Neural progenitor cell (in vitro differentiated cells): ENCODE measurements at regions not wholly inside any gene's neighbourhood (a gene's known extent, or its start where the extent isn't known, plus 50 kb on each side); places are given as distances from the start of the nearest gene placed in this dataset.

Experiments
- DNase-seq: peaks from one replicate; pipeline ENCODE4 v3.0.0-alpha.2; 2016; ENCODE audit warnings: low spot score
- H2AFZ ChIP-seq: fragments of 200-600 bp; sonication (generic); replicated peaks from 2 replicates; pipeline ENCODE4 v1.6.1; 2016; ENCODE audit warnings: antibody characterized with exemption
- H3F3A ChIP-seq: fragments of 200-600 bp; sonication (generic); 2 replicates; pipeline ENCODE4 v1.6.1; 2016; ENCODE audit warnings: antibody characterized with exemption, low read depth
- H3K27ac ChIP-seq: fragments of 200-600 bp; sonication (generic); 2 replicates; pipeline ENCODE4 v1.5.1; 2016; ENCODE audit warnings: mild to moderate bottlenecking
- H3K27me3 ChIP-seq: fragments of 200-600 bp; sonication (generic); 2 replicates; pipeline ENCODE4 v1.6.1; 2016; ENCODE audit warnings: mild to moderate bottlenecking, moderate library complexity
- H3K36me3 ChIP-seq: fragments of 200-600 bp; sonication (generic); 2 replicates; pipeline ENCODE4 v1.5.1; 2016
- H3K4me1 ChIP-seq: fragments of 200-600 bp; sonication (generic); 2 replicates; pipeline ENCODE4 v1.6.1; 2016; ENCODE audit warnings: mixed run types
- H3K4me2 ChIP-seq: fragments of 200-600 bp; sonication (generic); 2 replicates; pipeline ENCODE4 v1.6.1; 2016
- H3K4me3 ChIP-seq: fragments of 200-600 bp; sonication (generic); 2 replicates; pipeline ENCODE4 v1.5.1; 2016
- H3K79me2 ChIP-seq: fragments of 200-600 bp; sonication (generic); 2 replicates; pipeline ENCODE4 v1.6.1; 2016; ENCODE audit warnings: low read depth
- H3K9ac ChIP-seq: fragments of 200-600 bp; sonication (generic); 2 replicates; pipeline ENCODE4 v1.6.1; 2016
- H3K9me3 ChIP-seq: fragments of 200-600 bp; sonication (generic); 2 replicates; pipeline ENCODE4 v1.5.1; 2016; ENCODE audit warnings: low read depth
- H4K20me1 ChIP-seq: fragments of 200-600 bp; sonication (generic); 2 replicates; pipeline ENCODE4 v1.6.1; 2016; ENCODE audit warnings: low read depth
- H3K27ac Mint-ChIP-seq: 3 replicates; pipeline ENCODE4 v1.8.0; 2021; ENCODE audit warnings: mixed read lengths
- H3K27me3 Mint-ChIP-seq: 2 replicates; pipeline ENCODE4 v1.8.0; 2022; ENCODE audit warnings: low read depth, mild to moderate bottlenecking, inconsistent platforms, moderate library complexity, mixed read lengths; ENCODE audit not compliant: insufficient read depth
- H3K36me3 Mint-ChIP-seq: 3 replicates; pipeline ENCODE4 v1.8.0; 2021; ENCODE audit warnings: mixed read lengths
- H3K4me1 Mint-ChIP-seq: 3 replicates; pipeline ENCODE4 v1.8.0; 2021; ENCODE audit warnings: mixed read lengths
- H3K4me3 Mint-ChIP-seq: 3 replicates; pipeline ENCODE4 v1.8.0; 2021; ENCODE audit warnings: mild to moderate bottlenecking, moderate library complexity, mixed read lengths
- H3K9me3 Mint-ChIP-seq: 3 replicates; pipeline ENCODE4 v1.8.0; 2020; ENCODE audit warnings: mixed read lengths
- CTCF ChIP-seq: fragments of 200-600 bp; sonication (generic); IDR thresholded peaks from 2 replicates; pipeline ENCODE4 v1.5.1; 2017; ENCODE audit warnings: antibody characterized with exemption, mild to moderate bottlenecking
- EZH2 ChIP-seq: fragments of 200-600 bp; sonication (generic); IDR thresholded peaks from 2 replicates; pipeline ENCODE4 v1.6.1; 2017; ENCODE audit warnings: antibody characterized with exemption, mild to moderate bottlenecking, moderate library complexity
- EZH2phosphoT487 ChIP-seq: fragments of 200-600 bp; sonication (generic); IDR thresholded peaks from 2 replicates; pipeline ENCODE4 v1.6.1; 2017; ENCODE audit warnings: antibody characterized with exemption

GRCh38 chr12:70154960-70155589, 88.2 kb upstream of the CNOT2 start:
- no peak overlapping the region for H2AFZ ChIP-seq
- no peaks in the 10 kb centered on the region for H3K4me1 Mint-ChIP-seq
- H3K4me1 ChIP-seq, result no peaks in the 10 kb centered on the region
- no peak for TF ChIP-seq EZH2
- TF ChIP-seq CTCF, result no peak
- TF ChIP-seq EZH2phosphoT487, result no peak
- H3K4me3 Mint-ChIP-seq, result no peak overlapping the region
- H4K20me1 ChIP-seq, result no peaks in the 10 kb centered on the region
- peaks cover 2% of the 10 kb centered on the region for H3K27me3 Mint-ChIP-seq
- H3F3A ChIP-seq, result no peaks in the 10 kb centered on the region
- H3K9me3 ChIP-seq, result peaks cover 42% of the 10 kb centered on the region
- H3K9me3 Mint-ChIP-seq, result peaks cover 55% of the 10 kb centered on the region
- H3K36me3 ChIP-seq, result peaks cover 16% of the 10 kb centered on the region
- H3K4me2 ChIP-seq, result no peak overlapping the region
- H3K79me2 ChIP-seq, result no peaks in the 10 kb centered on the region
- H3K9ac ChIP-seq, result no peak overlapping the region
- H3K4me3 ChIP-seq, result no peak overlapping the region
- no peak overlapping the region for H3K27ac Mint-ChIP-seq
- H3K27ac ChIP-seq, result no peak overlapping the region
- no peaks in the 10 kb centered on the region for H3K36me3 Mint-ChIP-seq
- DNase-seq, result peak; percentile 39
- no peaks in the 10 kb centered on the region for H3K27me3 ChIP-seq

DNA sequence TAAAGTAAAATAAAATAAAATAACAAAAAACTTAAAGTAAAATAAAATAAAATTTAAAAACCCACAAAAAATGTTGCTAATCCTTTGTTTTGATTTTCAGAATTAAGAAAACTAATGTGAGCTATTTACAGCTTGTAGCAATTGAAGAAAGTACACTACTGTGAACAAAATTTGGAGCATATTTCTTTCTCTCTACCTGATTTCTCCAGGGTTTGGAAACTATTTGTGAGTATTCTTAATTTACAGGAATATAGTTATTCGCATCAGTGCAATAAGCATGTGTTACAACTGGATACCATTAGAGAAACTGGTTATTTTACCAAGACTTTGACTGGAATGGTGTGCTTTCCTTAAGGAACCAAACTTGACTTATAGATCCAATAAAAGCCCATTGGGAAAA, 86.1 kb upstream of the CNOT2 start:
- Mint-ChIP-seq H3K27ac (no peak overlapping the region), H3K9me3 (peaks cover 61% of the 10 kb centered on the region), H3K36me3 (no peaks in the 10 kb centered on the region), H3K4me1 (no peaks in the 10 kb centered on the region), H3K27me3 (peaks cover 2% of the 10 kb centered on the region), H3K4me3 (no peak overlapping the region)
- DNase-seq, result no peak
- Histone ChIP-seq H3K4me2 (no peak overlapping the region), H3K9me3 (peaks cover 42% of the 10 kb centered on the region), H3K9ac (no peak overlapping the region), H3K36me3 (peaks cover 16% of the 10 kb centered on the region), H3K79me2 (no peaks in the 10 kb centered on the region), H3F3A (no peaks in the 10 kb centered on the region), H3K27ac (no peak overlapping the region), H4K20me1 (no peaks in the 10 kb centered on the region), H3K4me3 (no peak overlapping the region), H3K27me3 (no peaks in the 10 kb centered on the region), H2AFZ (no peak overlapping the region), H3K4me1 (no peaks in the 10 kb centered on the region)
- no peak for TF ChIP-seq EZH2
- TF ChIP-seq EZH2phosphoT487, result no peak
- TF ChIP-seq CTCF, result no peak

DNA sequence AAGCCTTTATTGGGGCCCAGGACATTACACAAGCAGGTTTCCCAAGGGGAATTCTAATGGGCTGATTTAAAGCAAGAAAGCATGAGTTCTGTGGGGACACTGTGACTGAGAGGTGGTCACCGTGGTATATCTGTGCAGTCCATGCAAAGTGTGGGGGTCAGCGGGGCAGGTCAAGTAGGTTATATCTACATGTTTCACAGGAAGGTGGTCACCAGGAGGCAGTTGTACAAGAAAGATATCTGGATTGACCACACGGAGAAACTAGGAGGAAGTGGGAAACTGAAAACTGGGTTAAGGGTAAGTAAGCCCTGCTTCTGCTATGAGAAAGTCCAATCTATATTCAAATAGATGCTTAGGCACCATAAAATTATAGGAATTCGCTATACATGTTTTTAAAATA, 77.8 kb upstream of the CNOT2 start:
- no peaks in the 10 kb centered on the region for H3K27me3 ChIP-seq
- no peaks in the 10 kb centered on the region for H3K27me3 Mint-ChIP-seq
- H3K36me3 ChIP-seq, result no peaks in the 10 kb centered on the region
- H3K79me2 ChIP-seq, result no peaks in the 10 kb centered on the region
- no peak overlapping the region for H3K4me3 Mint-ChIP-seq
- H3K4me3 ChIP-seq, result no peak overlapping the region
- no peak overlapping the region for H2AFZ ChIP-seq
- no peak overlapping the region for H3K27ac Mint-ChIP-seq
- no peaks in the 10 kb centered on the region for H3K4me1 Mint-ChIP-seq
- no peaks in the 10 kb centered on the region for H3F3A ChIP-seq
- no peaks in the 10 kb centered on the region for H3K9me3 ChIP-seq
- H3K9ac ChIP-seq, result no peak overlapping the region
- no peak overlapping the region for H3K27ac ChIP-seq
- no peak for TF ChIP-seq EZH2phosphoT487
- DNase-seq, result no peak
- H4K20me1 ChIP-seq, result no peaks in the 10 kb centered on the region
- H3K9me3 Mint-ChIP-seq, result peaks cover 5% of the 10 kb centered on the region
- no peak overlapping the region for H3K4me2 ChIP-seq
- no peaks in the 10 kb centered on the region for H3K4me1 ChIP-seq
- no peaks in the 10 kb centered on the region for H3K36me3 Mint-ChIP-seq

- Mint-ChIP-seq H3K27me3 (no peaks in the 10 kb centered on the region), H3K4me1 (no peaks in the 10 kb centered on the region), H3K4me3 (no peak overlapping the region), H3K27ac (no peak overlapping the region), H3K9me3 (peaks cover 14% of the 10 kb centered on the region), H3K36me3 (no peaks in the 10 kb centered on the region)
- Histone ChIP-seq H4K20me1 (no peaks in the 10 kb centered on the region), H2AFZ (no peak overlapping the region), H3K4me2 (no peak overlapping the region), H3K36me3 (no peaks in the 10 kb centered on the region), H3K27me3 (no peaks in the 10 kb centered on the region), H3F3A (no peaks in the 10 kb centered on the region), H3K27ac (no peak overlapping the region), H3K4me1 (no peaks in the 10 kb centered on the region), H3K4me3 (no peak overlapping the region), H3K9ac (no peak overlapping the region), H3K79me2 (no peaks in the 10 kb centered on the region), H3K9me3 (no peaks in the 10 kb centered on the region)
- DNase-seq, result no peak
- TF ChIP-seq EZH2phosphoT487, result no peak
- TF ChIP-seq EZH2, result no peak
- no peak for TF ChIP-seq CTCF
Observed at GRCh38 chr12:70176290-70176689, 66.9 kb upstream of the CNOT2 start.
